K562 (cell line): ENCODE measurements at regions not wholly inside any gene's neighbourhood (a gene's known extent, or its start where the extent isn't known, plus 50 kb on each side); places are given as distances from the start of the nearest gene placed in this dataset.
A peak's percentile ranks its signal among the peaks of the same experiment; 100 is the strongest.

Source experiments
- ATAC-seq: fragments of 200-7000 bp; cut with Tn5 transposase; 3 replicates; pipeline ENCODE4 v1.9.1; 2020; ENCODE audit warnings: moderate library complexity
- BruUV-seq: library from RNA; stranded (reverse); fragments of 400-500 nt; replicated peaks from 2 replicates; lab custom pipeline; 2021; lab: Mats Ljungman, UMichigan
- CTCF ChIA-PET: fragments of 300-600 bp; formaldehyde crosslinking; extraction: SDS; loops from one replicate; lab custom pipeline; 2021; ENCODE audit warnings: low intra/inter-chr PET ratio; lab: Yijun Ruan, JAX
- POLR2A ChIA-PET: fragments of 300-600, 350-650 bp; sonication (Branson Sonifier 250); formaldehyde crosslinking; extraction: SDS; loops from one replicate; lab custom pipeline; 2021; ENCODE audit warnings: antibody characterized with exemption, inconsistent platforms; lab: Yijun Ruan, JAX
- DNase-seq, 4 experiments: peaks; one replicate each; pipeline versions ENCODE4 v3.0.0 to v3.0.0-alpha.2; 2011 to 2018; ENCODE audit warnings: low spot score in 3 of 4, mixed read lengths in 3 of 4; ENCODE audit errors: extremely low read depth in 1 of 4
- FAIRE-seq: peaks from 2 replicates; lab custom pipeline; 2011; peaks lifted over from hg19 to GRCh38; lab: Jason Lieb, UNC
- H2AFZ ChIP-seq: 2 replicates; pipeline ENCODE4 v1.6.0; 2011; ENCODE audit warnings: low read depth, low read length, control low read depth, inconsistent platforms
- H3K27ac ChIP-seq: fragments of 200-600 bp; 3 replicates; pipeline ENCODE4 v1.8.0; 2011; ENCODE audit warnings: low read depth, mild to moderate bottlenecking, control low read depth, inconsistent platforms, low read length, moderate library complexity, mixed read lengths; ENCODE audit errors: extremely low read depth
- H3K27me3 ChIP-seq, 2 experiments: fragments of 300-600 bp in 1 of 2; 2 replicates in 1 of 2; 3 replicates in 1 of 2; pipeline versions ENCODE4 v1.6.0 to v1.8.0; 2011; ENCODE audit warnings: inconsistent platforms in 2 of 2, low read length in 2 of 2, mild to moderate bottlenecking in 1 of 2, mixed read lengths in 1 of 2, moderate library complexity in 1 of 2; ENCODE audit not compliant: control insufficient read depth in 2 of 2, insufficient read depth in 2 of 2
- H3K36me3 ChIP-seq: fragments of 300-600 bp; 3 replicates; pipeline ENCODE4 v1.8.0; 2011; ENCODE audit warnings: mild to moderate bottlenecking, low read length, inconsistent platforms; ENCODE audit not compliant: control insufficient read depth, insufficient read depth
- H3K4me1 ChIP-seq, 2 experiments: fragments of 200-600 bp in 1 of 2; replicated peaks in 1 of 2; 2 replicates in 1 of 2; 3 replicates in 1 of 2; pipeline versions ENCODE4 v1.5.1 to v1.8.0; 2011; ENCODE audit warnings: inconsistent platforms in 2 of 2, low read length in 2 of 2, mild to moderate bottlenecking in 1 of 2, mixed read lengths in 1 of 2, moderate library complexity in 1 of 2; ENCODE audit not compliant: control insufficient read depth in 2 of 2, insufficient read depth in 2 of 2
- H3K4me2 ChIP-seq: 2 replicates; pipeline ENCODE4 v1.6.1; 2011; ENCODE audit warnings: low read length, control low read depth, inconsistent platforms, mixed read lengths; ENCODE audit not compliant: insufficient read depth
- H3K4me3 ChIP-seq: fragments of 200-600 bp; sonication (generic), shearing (Covaris generic); 2 replicates; pipeline ENCODE4 v1.5.1; 2016; ENCODE audit warnings: control low read depth, inconsistent platforms
- H3K79me2 ChIP-seq: fragments of 200-600 bp; 3 replicates; pipeline ENCODE4 v1.8.0; 2011; ENCODE audit warnings: low read length, inconsistent platforms; ENCODE audit not compliant: control insufficient read depth, insufficient read depth
- H3K9ac ChIP-seq, 2 experiments: 2 replicates each; pipeline versions ENCODE4 v1.6.0 to v1.6.1; 2011; ENCODE audit warnings: low read depth in 2 of 2, low read length in 2 of 2, control low read depth in 1 of 2, inconsistent platforms in 1 of 2, mild to moderate bottlenecking in 1 of 2, mixed read lengths in 1 of 2; ENCODE audit not compliant: insufficient read depth in 1 of 2
- H3K9me1 ChIP-seq: one replicate; pipeline ENCODE4 v1.6.0; 2011; ENCODE audit warnings: inconsistent platforms, mild to moderate bottlenecking, low read length, moderate library complexity; ENCODE audit not compliant: control insufficient read depth, insufficient read depth
- H3K9me3 ChIP-seq: replicated peaks from 2 replicates; pipeline ENCODE4 v1.5.1; 2011; ENCODE audit warnings: low read depth, low read length, inconsistent platforms; ENCODE audit not compliant: control insufficient read depth, insufficient read depth
- H4K20me1 ChIP-seq: replicated peaks from 2 replicates; pipeline ENCODE4 v1.6.1; 2011; ENCODE audit warnings: low read length, inconsistent platforms, mixed read lengths; ENCODE audit not compliant: control insufficient read depth, insufficient read depth
- CC2D1A ChIP-seq: fragments of 450-650 bp; IDR thresholded peaks from 2 replicates; pipeline ENCODE4 v1.6.1; 2017; ENCODE audit warnings: mild to moderate bottlenecking
- CXXC5 ChIP-seq: fragments of 250-450 bp; sonication (Bioruptor Pico); IDR thresholded peaks from 2 replicates; pipeline ENCODE4 v1.8.0; 2022; ENCODE audit warnings: inconsistent platforms, mild to moderate bottlenecking, moderate library complexity
- EGR1 ChIP-seq: fragments of 450-650 bp; conservative IDR thresholded peaks from 2 replicates; pipeline ENCODE4 v1.6.1; 2017; ENCODE audit warnings: mild to moderate bottlenecking
- HDAC3 ChIP-seq: fragments of 450-650 bp; IDR thresholded peaks from 2 replicates; pipeline ENCODE4 v1.6.1; 2018; ENCODE audit warnings: borderline replicate concordance, mild to moderate bottlenecking, moderate library complexity; ENCODE audit not compliant: partially characterized antibody
- HMG20A ChIP-seq: fragments of 450-650 bp; formaldehyde crosslinking; conservative IDR thresholded peaks from 2 replicates; pipeline ENCODE4 v1.4.0; 2020; ENCODE audit warnings: mild to moderate bottlenecking, mixed read lengths
- KDM1A ChIP-seq, 2 experiments: fragments of 450-650 bp; IDR thresholded peaks; 2 replicates each; pipeline ENCODE4 v1.6.1; 2016; ENCODE audit warnings: mild to moderate bottlenecking in 2 of 2
- LEF1 ChIP-seq: fragments of 450-650 bp; IDR thresholded peaks from 2 replicates; pipeline ENCODE4 v1.6.1; 2016; ENCODE audit warnings: mild to moderate bottlenecking
- RBM22 ChIP-seq: fragments of 200-400 bp; formaldehyde crosslinking; IDR thresholded peaks from 2 replicates; pipeline ENCODE4 v1.6.1; 2018; ENCODE audit warnings: low read length, low read depth; ENCODE audit not compliant: poor library complexity, severe bottlenecking
- RFX1 ChIP-seq: fragments of 450-650 bp; IDR thresholded peaks from 2 replicates; pipeline ENCODE4 v1.6.1; 2016; ENCODE audit warnings: mild to moderate bottlenecking, moderate library complexity
- SIRT6 ChIP-seq: IDR thresholded peaks from one replicate; pipeline ENCODE4 v1.6.1; 2012; ENCODE audit warnings: low read depth, mild to moderate bottlenecking, control low read depth, inconsistent platforms, low read length, moderate library complexity
- YY1 ChIP-seq, 3 experiments: IDR thresholded peaks; 2 replicates each; pipeline ENCODE4 v1.6.1; 2011; ENCODE audit warnings: low read length in 2 of 3, mild to moderate bottlenecking in 2 of 3, moderate library complexity in 2 of 3, borderline replicate concordance in 1 of 3, control low read depth in 1 of 3, low read depth in 1 of 3; ENCODE audit not compliant: insufficient read depth in 3 of 3, insufficient replicate concordance in 2 of 3, control insufficient read depth in 1 of 3, insufficient read length in 1 of 3; ENCODE audit errors: extremely low read depth in 1 of 3
- ZNF311 ChIP-seq: fragments of 250-450 bp; sonication (Bioruptor Pico); IDR thresholded peaks from 2 replicates; pipeline ENCODE4 v1.4.0; 2020; ENCODE audit warnings: mild to moderate bottlenecking, moderate library complexity
- ZNF347 ChIP-seq: fragments of 450-650 bp; formaldehyde crosslinking; IDR thresholded peaks from 2 replicates; pipeline ENCODE4 v1.4.0; 2020; ENCODE audit warnings: low read depth, mild to moderate bottlenecking, moderate library complexity
- ZNF41 ChIP-seq: fragments of 250-450 bp; sonication (Bioruptor Pico); conservative IDR thresholded peaks from 2 replicates; pipeline ENCODE4 v1.4.0; 2020; ENCODE audit warnings: mild to moderate bottlenecking
- WGBS: fragments of 100-300 bp; shearing (Covaris generic); methylation state at CpG from one replicate; pipeline ENCODE4 v1.1.6; 2016; ENCODE audit warnings: low coverage, mixed read lengths; ENCODE audit not compliant: insufficient coverage; ENCODE audit errors: missing lambda C conversion rate; 5-methylcytosine and 5-hydroxymethylcytosine counted together
- in situ Hi-C: fragments of 300-500 bp; cut with MboI; formaldehyde crosslinking; loops from 4 replicates; pipeline ENCODE4 v1.15.0; 2018; ENCODE audit warnings: inconsistent platforms, mixed read lengths
- intact Hi-C: fragments of 100-400 bp; cut with micrococcal nuclease; formaldehyde crosslinking; loops from 2 replicates; pipeline ENCODE4 v1.14.2; 2022
- TF ChIP-seq, protein P1 (sequence below): fragments of 250-450 bp; sonication (Bioruptor Pico); IDR thresholded peaks from 2 replicates; pipeline ENCODE4 v1.9.0; 2021; ENCODE audit warnings: mild to moderate bottlenecking
- TF ChIP-seq, protein P2 (sequence below): fragments of 250-450 bp; sonication (Bioruptor Pico); IDR thresholded peaks from 2 replicates; pipeline ENCODE4 v1.9.0; 2021; ENCODE audit warnings: mild to moderate bottlenecking, inconsistent platforms

DNA sequence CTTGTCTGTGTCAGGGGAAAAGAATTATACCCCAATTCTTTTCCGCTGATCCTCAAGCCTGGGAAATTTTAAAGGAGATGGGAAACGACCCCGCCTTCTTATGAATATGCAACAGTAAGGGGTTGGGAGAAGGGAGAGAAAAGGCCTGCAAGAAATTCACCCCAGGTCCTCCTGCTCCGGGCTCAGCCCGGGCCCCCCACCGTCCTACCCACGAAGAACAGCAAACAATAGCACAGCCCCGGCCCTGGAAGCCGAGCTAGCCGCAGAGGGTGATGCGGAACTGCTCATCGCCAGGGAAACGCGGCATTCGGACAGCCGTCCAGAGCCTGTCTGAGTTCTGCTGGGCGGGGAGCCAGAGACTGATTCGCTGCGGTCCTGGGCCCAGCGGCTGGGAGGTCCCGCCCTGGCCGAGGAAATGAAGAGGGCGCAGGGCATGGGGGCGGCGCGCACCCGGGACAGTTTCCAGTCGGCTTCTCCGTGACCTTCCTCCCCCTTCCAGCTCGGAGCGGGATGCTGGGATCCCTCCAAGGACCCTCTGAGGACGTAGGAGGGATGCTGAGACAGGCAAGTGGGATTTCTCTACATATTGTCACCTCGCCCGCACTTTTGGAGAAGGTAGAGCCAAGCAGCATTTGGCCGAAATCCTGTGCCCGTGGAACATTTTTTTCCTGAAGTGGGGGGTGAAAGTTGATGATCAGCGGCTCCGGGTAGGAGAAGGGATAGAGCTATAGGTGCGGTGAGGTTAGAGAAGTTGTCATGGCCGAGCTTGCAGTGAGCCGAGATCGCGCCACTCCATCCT lies 82.3 kb upstream of the C1QTNF9B start (continued):
- TF ChIP-seq ZNF41 (CRISPR knock-in tag): no peak
- TF ChIP-seq SIRT6: no peak
- no peak for TF ChIP-seq YY1 (IDR thresholded peaks at IDR 0.05; ENCODE audit: borderline replicate concordance in 1 of 3, control insufficient read depth in 1 of 3, extremely low read depth in 1 of 3, insufficient read depth in 3 of 3, insufficient read length in 1 of 3, insufficient replicate concordance in 2 of 3, low read depth in 1 of 3, low read length in 2 of 3)
- TF ChIP-seq ZNF311 (CRISPR knock-in tag): no peak
- no peak for TF ChIP-seq ZNF347 (CRISPR knock-in tag)
- TF ChIP-seq, protein P1, sequence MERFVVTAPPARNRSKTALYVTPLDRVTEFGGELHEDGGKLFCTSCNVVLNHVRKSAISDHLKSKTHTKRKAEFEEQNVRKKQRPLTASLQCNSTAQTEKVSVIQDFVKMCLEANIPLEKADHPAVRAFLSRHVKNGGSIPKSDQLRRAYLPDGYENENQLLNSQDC: no peak
- TF ChIP-seq HMG20A (CRISPR knock-in tag): no peak

DNA sequence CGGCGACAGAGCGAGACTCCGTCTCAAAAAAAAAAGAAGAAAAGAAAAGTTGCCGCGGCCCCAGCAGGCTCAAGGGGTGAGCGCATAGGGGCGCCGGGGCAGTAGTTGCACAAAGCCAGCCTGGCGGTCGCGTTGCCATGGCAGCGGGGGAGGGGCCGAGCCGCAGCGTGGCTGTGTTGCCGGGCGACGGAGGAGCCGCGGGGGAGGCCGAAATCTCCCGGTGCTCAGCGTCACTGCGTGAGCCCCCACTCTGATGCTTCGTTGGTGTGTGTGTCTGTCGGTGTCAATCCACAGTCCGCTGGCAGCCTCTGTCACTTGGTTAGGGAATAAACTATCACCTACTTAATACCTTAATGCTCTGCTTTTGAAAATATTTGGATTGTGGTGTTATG lies 82.9 kb upstream of the C1QTNF9B start:
- H3K9me1 ChIP-seq: no peaks in the 10 kb centered on the region
- peak; percentile 49 to 71 (median 62) for DNase-seq
- H3K4me1 ChIP-seq: peaks cover 0 to 11% of the 10 kb centered on the region in 2 experiments; a peak in 2 of 5 replicates
- peak; percentile 77 for ATAC-seq
- no peaks in the 10 kb centered on the region for H3K36me3 ChIP-seq
- H3K9ac ChIP-seq: no peak overlapping the region
- no peak overlapping the region for H3K4me2 ChIP-seq
- no peak overlapping the region for H3K4me3 ChIP-seq
- intact Hi-C loops: no loop called here
- CTCF ChIA-PET: no interaction called here
- BruUV-seq: no TSS peak
- WGBS: 0% methylated on average over 3 of the region's 28 CpGs
- no peaks in the 10 kb centered on the region for H3K79me2 ChIP-seq
- H4K20me1 ChIP-seq: no peaks in the 10 kb centered on the region
- H3K27ac ChIP-seq: no peak overlapping the region
- H3K9me3 ChIP-seq: no peaks in the 10 kb centered on the region
- H2AFZ ChIP-seq: no peak overlapping the region
- TF ChIP-seq CXXC5 (CRISPR knock-in tag) (no peak), EGR1 (peak; percentile 26; the same call in 1 of the 2 replicates), CC2D1A (no peak), RBM22 (peak; percentile 57), HDAC3 (no peak), LEF1 (no peak), RFX1 (peak; percentile 87), KDM1A (IDR thresholded peaks at IDR 0.05) (no peak)
- TF ChIP-seq, protein P2, sequence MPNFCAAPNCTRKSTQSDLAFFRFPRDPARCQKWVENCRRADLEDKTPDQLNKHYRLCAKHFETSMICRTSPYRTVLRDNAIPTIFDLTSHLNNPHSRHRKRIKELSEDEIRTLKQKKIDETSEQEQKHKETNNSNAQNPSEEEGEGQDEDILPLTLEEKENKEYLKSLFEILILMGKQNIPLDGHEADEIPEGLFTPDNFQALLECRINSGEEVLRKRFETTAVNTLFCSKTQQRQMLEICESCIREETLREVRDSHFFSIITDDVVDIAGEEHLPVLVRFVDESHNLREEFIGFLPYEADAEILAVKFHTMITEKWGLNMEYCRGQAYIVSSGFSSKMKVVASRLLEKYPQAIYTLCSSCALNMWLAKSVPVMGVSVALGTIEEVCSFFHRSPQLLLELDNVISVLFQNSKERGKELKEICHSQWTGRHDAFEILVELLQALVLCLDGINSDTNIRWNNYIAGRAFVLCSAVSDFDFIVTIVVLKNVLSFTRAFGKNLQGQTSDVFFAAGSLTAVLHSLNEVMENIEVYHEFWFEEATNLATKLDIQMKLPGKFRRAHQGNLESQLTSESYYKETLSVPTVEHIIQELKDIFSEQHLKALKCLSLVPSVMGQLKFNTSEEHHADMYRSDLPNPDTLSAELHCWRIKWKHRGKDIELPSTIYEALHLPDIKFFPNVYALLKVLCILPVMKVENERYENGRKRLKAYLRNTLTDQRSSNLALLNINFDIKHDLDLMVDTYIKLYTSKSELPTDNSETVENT (CRISPR knock-in tag): no peak
- H3K27me3 ChIP-seq: peaks cover 0 to 27% of the 10 kb centered on the region in 2 experiments; a peak in 3 of 5 replicates
- POLR2A ChIA-PET: interaction anchor here (0.6 kb wide), 1 partner anchor 9 kb away, joined by 3 read pairs; no protein-coding TSS in a partner anchor
- in situ Hi-C loops: no loop called here
- no peak for FAIRE-seq
